ENCODE measurements at regions not wholly inside any gene's neighbourhood (a gene's known extent, or its start where the extent isn't known, plus 50 kb on each side); places are given as distances from the start of the nearest gene placed in this dataset.
"Not testable (repeated sequence)": the region's sequence is repeated elsewhere in the genome, so short reads cannot be mapped to it uniquely, and the experiment has no call there.

DNA sequence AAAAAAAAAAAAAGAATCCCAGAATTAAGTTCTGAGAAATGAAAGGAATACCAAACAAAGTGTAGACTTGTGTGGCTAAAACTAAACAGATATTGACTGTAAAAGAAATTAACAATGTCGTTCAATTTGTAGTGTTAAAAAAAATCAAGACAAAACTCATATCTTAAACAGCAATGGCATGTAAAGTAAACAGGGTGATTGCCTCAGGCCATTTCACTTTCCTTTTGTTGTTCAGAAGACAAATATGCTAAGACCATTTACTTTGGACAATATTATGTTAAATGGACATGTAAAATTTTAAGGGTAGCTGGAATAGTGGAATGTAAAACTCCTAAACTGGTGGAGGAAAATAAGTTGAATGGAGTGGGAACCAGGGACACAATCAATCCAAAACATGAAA lies 139.1 kb downstream of the RTP4 start:
- ATAC-seq = no peak
- Mint-ChIP-seq H3K27ac (no peak overlapping the region), H3K9me3 (ENCODE audit: low read depth) (peaks cover 2% of the 10 kb centered on the region), H3K36me3 (ENCODE audit: low read depth) (no peaks in the 10 kb centered on the region), H3K4me1 (no peaks in the 10 kb centered on the region), H3K4me3 (no peak overlapping the region), H3K27me3 (peaks cover 11% of the 10 kb centered on the region)
- DNase-seq = no peak
- intact Hi-C loops (cut with DNase I, micrococcal nuclease) = no loop called here
- POLR2A ChIA-PET = no interaction called here
- CTCF ChIA-PET = no interaction called here

GRCh38 chr3:187504435-187504834 lies 136.2 kb downstream of the RTP4 start:
- ATAC-seq (no peak), DNase-seq (no peak)
- Mint-ChIP-seq H3K27me3 (peaks cover 15% of the 10 kb centered on the region), H3K4me3 (no peak overlapping the region), H3K27ac (no peak overlapping the region), H3K36me3 (ENCODE audit: low read depth) (no peaks in the 10 kb centered on the region), H3K9me3 (ENCODE audit: low read depth) (no peaks in the 10 kb centered on the region), H3K4me1 (no peaks in the 10 kb centered on the region)
- ChIA-PET POLR2A (no interaction called here), CTCF (no interaction called here)
- intact Hi-C loops (cut with DNase I, micrococcal nuclease) = loop anchor here in 1 of 2 experiments (5.0 kb wide), 1 partner anchor 187 kb away; no protein-coding TSS in a partner anchor

DNA sequence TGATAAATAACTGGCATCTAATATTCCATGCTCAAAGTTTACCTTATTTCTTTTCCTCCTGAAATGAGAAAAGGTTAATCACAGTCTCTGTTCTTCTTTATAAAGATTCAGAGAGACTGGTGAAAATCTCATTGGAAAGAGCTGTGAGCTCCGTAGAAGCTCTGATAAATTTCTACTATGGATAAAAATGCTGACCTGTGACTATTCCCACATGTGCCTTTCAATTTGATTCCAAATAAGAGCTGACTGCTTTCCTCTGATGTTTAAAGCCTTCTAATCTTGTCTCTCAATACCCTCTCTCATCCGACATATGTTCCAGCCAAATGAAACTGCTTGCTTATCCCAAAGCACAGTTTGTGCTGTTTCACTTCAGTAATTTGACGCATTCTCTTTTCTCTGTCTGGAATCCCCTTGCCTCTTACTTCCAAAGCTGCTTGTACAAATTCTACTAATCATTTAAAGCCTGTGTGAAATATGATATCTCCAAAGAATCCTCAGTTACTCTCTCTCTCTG lies 130.1 kb downstream of the RTP4 start:
- H3K4me1 Mint-ChIP-seq = no peaks in the 10 kb centered on the region
- H3K27ac Mint-ChIP-seq = no peak overlapping the region
- no peak overlapping the region for H3K4me3 Mint-ChIP-seq
- H3K36me3 Mint-ChIP-seq (ENCODE audit: low read depth) = no peaks in the 10 kb centered on the region
- ATAC-seq (no peak), DNase-seq (no peak)
- ChIA-PET POLR2A (interaction anchor here (0.6 kb wide), 1 partner anchor 47 kb away, joined by 3 read pairs; no protein-coding TSS in a partner anchor), CTCF (no interaction called here)
- intact Hi-C loops (cut with DNase I, micrococcal nuclease) = no loop called here
- peaks cover 26% of the 10 kb centered on the region for H3K27me3 Mint-ChIP-seq
- no peaks in the 10 kb centered on the region for H3K9me3 Mint-ChIP-seq (ENCODE audit: low read depth)

DNA sequence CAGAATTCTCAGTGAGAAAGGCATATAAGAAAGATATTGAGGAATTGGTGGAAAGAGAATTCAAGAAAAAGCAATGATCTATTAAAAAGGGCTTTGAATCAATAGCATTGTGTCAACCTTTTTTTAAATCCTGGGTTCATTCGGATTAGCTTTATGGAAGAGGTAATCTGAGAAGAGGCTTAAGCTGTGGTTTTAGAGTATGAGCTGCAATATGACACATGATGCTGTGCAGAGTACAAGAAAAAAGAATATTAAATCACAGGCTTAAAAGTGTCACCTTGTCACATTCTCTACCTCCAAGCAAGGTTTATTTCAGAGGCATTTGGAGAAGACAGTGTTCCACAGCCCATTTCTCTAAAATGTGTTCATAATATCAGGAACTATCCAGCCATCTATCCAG lies 128.9 kb downstream of the RTP4 start:
- Mint-ChIP-seq H3K4me3 (no peak overlapping the region), H3K4me1 (no peaks in the 10 kb centered on the region), H3K27me3 (peaks cover 31% of the 10 kb centered on the region), H3K27ac (no peak overlapping the region), H3K9me3 (ENCODE audit: low read depth) (no peaks in the 10 kb centered on the region), H3K36me3 (ENCODE audit: low read depth) (no peaks in the 10 kb centered on the region)
- intact Hi-C loops (cut with DNase I, micrococcal nuclease) = no loop called here
- CTCF ChIA-PET = interaction anchor here (0.6 kb wide), 1 partner anchor 119 kb away, joined by 3 read pairs; no protein-coding TSS in a partner anchor
- ATAC-seq = no peak
- no peak for DNase-seq
- POLR2A ChIA-PET = interaction anchor here (0.7 kb wide), 1 partner anchor 74 kb away, joined by 3 read pairs; no protein-coding TSS in a partner anchor

DNA sequence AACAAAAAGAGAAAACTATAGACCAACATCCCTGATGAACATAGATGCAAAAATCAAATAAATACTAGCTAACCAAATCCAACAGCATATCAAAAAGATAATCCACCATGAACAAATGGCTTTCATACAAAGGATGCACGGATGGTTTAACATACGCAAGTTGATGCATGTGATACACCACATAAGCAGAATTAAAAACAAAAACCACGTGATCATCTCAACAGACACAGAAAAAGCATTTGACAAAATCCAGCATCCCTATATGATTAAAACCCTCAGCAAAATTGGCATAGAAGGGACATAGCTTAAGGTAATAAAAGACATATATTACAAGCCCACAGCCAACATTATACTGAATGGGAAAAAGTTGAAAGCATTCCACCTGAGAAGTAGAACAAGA lies 125.9 kb downstream of the RTP4 start:
- H3K36me3 Mint-ChIP-seq (ENCODE audit: low read depth); H3K27ac Mint-ChIP-seq; intact Hi-C loops (cut with DNase I, micrococcal nuclease); H3K4me1 Mint-ChIP-seq; H3K9me3 Mint-ChIP-seq (ENCODE audit: low read depth); ATAC-seq; DNase-seq; H3K4me3 Mint-ChIP-seq: not testable (repeated sequence)
- CTCF ChIA-PET = interaction anchor here (0.6 kb wide), 1 partner anchor 121 kb away, joined by 3 read pairs; no protein-coding TSS in a partner anchor
- peaks cover 26% of the 10 kb centered on the region for H3K27me3 Mint-ChIP-seq
- POLR2A ChIA-PET = interaction anchor here (0.6 kb wide), 1 partner anchor 215 kb away, joined by 3 read pairs; no protein-coding TSS in a partner anchor

- no peaks in the 10 kb centered on the region for H3K4me1 Mint-ChIP-seq
- no peaks in the 10 kb centered on the region for H3K36me3 Mint-ChIP-seq (ENCODE audit: low read depth)
- DNase-seq (no peak), ATAC-seq (no peak)
- peaks cover 26% of the 10 kb centered on the region for H3K27me3 Mint-ChIP-seq
- CTCF ChIA-PET = interaction anchor here (0.6 to 0.9 kb wide), 3 partner anchors 106 to 1219 kb away, joined by 3 read pairs; no protein-coding TSS in a partner anchor
- intact Hi-C loops (cut with DNase I, micrococcal nuclease) = no loop called here
- POLR2A ChIA-PET = no interaction called here
- no peak overlapping the region for H3K4me3 Mint-ChIP-seq
- H3K27ac Mint-ChIP-seq = no peak overlapping the region
- no peaks in the 10 kb centered on the region for H3K9me3 Mint-ChIP-seq (ENCODE audit: low read depth)
Measured at GRCh38 chr3:187491371-187491770, 123.2 kb downstream of the RTP4 start.

- POLR2A ChIA-PET = no interaction called here
Measured at GRCh38 chr3:187490366-187490765, 122.2 kb downstream of the RTP4 start.

DNA sequence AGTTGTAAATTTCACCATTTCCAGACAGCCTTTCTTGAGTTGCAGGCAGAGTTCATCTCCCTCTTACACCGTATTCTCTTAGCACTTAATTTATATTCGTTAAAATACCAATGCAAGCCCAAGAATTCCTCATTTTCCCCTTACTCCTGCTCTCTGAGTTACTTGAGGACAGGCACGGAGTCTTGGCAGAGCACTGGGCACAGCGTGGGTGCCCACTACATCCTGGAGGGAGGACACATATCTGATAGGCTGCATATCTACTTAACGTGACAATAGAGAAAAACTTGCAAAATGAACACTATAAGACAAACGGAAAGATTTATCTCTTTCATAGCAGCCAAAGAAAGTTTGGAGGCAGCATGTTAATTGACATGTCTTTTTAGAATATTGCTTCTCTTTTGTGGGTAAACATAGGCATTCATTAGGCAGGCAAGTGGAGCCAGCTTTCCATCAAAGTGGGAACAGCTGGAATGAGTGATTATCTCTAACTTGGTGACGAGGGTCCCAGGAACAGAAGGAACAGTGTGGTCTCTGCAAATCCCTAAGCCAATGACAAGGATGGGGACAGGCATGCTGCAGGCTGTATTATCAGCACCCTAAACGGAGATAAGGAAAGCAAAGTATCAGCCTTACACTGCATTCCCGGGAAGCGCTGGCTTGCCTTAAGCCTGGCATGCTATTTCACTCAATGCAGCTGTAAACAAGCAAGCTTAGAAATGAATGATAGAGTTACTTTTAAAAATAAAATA lies 116.5 kb downstream of the RTP4 start:
- Mint-ChIP-seq H3K9me3 (ENCODE audit: low read depth) (no peaks in the 10 kb centered on the region), H3K36me3 (ENCODE audit: low read depth) (no peaks in the 10 kb centered on the region), H3K4me3 (no peak overlapping the region), H3K27me3 (peaks cover 31% of the 10 kb centered on the region), H3K27ac (no peak overlapping the region), H3K4me1 (no peaks in the 10 kb centered on the region)
- POLR2A ChIA-PET = no interaction called here
- CTCF ChIA-PET = interaction anchor here (0.7 kb wide), 2 partner anchors 564 to 1701 kb away, joined by 3 read pairs; no protein-coding TSS in a partner anchor
- ATAC-seq (no peak), DNase-seq (no peak)
- intact Hi-C loops (cut with DNase I, micrococcal nuclease) = no loop called here

More at GRCh38 chr3:187490366-187490765, 122.2 kb downstream of the RTP4 start:
- ATAC-seq (no peak), DNase-seq (no peak)
- CTCF ChIA-PET = interaction anchor here (0.9 kb wide), 1 partner anchor 172 kb away, joined by 3 read pairs; no protein-coding TSS in a partner anchor
- Mint-ChIP-seq H3K27me3 (peaks cover 28% of the 10 kb centered on the region), H3K36me3 (ENCODE audit: low read depth) (no peaks in the 10 kb centered on the region), H3K4me1 (no peaks in the 10 kb centered on the region), H3K4me3 (no peak overlapping the region), H3K27ac (no peak overlapping the region), H3K9me3 (ENCODE audit: low read depth) (no peaks in the 10 kb centered on the region)
- intact Hi-C loops (cut with DNase I, micrococcal nuclease) = no loop called here

- Mint-ChIP-seq H3K9me3 (ENCODE audit: low read depth) (no peaks in the 10 kb centered on the region), H3K4me1 (no peaks in the 10 kb centered on the region), H3K27me3 (peaks cover 23% of the 10 kb centered on the region), H3K36me3 (ENCODE audit: low read depth) (no peaks in the 10 kb centered on the region), H3K27ac (no peak overlapping the region), H3K4me3 (no peak overlapping the region)
- ChIA-PET POLR2A (no interaction called here), CTCF (no interaction called here)
- DNase-seq (no peak), ATAC-seq (no peak)
- intact Hi-C loops (cut with DNase I, micrococcal nuclease) = no loop called here
Measured at GRCh38 chr3:187481426-187481825, 113.2 kb downstream of the RTP4 start.

DNA sequence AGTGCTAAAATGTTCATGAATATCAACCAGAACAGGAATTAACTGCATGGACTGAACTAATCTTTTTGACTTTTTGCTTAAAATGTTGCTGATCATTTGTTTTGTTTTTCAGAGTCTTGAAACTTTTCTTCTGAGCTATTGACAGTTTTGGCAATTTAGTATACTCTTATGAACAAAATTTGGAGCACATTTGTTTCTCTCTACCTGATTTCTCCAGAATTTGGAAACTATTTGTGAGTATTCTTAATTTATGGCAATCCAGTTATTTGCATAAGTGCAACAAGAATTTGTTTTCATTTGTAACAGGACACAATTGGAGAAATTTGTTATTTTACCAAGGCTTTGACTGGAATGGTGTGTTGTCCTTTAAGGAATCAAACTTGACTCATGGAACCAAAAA lies 107.4 kb downstream of the RTP4 start:
- POLR2A ChIA-PET; ATAC-seq; H3K27ac Mint-ChIP-seq; CTCF ChIA-PET; H3K36me3 Mint-ChIP-seq (ENCODE audit: low read depth); H3K9me3 Mint-ChIP-seq (ENCODE audit: low read depth); H3K27me3 Mint-ChIP-seq; DNase-seq; H3K4me1 Mint-ChIP-seq; intact Hi-C loops (cut with DNase I, micrococcal nuclease); H3K4me3 Mint-ChIP-seq: not testable (repeated sequence)

- no peak overlapping the region for H3K27ac Mint-ChIP-seq
- no peaks in the 10 kb centered on the region for H3K4me1 Mint-ChIP-seq
- DNase-seq (no peak), ATAC-seq (no peak)
- peaks cover 11% of the 10 kb centered on the region for H3K27me3 Mint-ChIP-seq
- peaks cover 3% of the 10 kb centered on the region for H3K36me3 Mint-ChIP-seq (ENCODE audit: low read depth)
- no peak overlapping the region for H3K4me3 Mint-ChIP-seq
- peaks cover 7% of the 10 kb centered on the region for H3K9me3 Mint-ChIP-seq (ENCODE audit: low read depth)
- POLR2A ChIA-PET = no interaction called here
- CTCF ChIA-PET = no interaction called here
- intact Hi-C loops (cut with DNase I, micrococcal nuclease) = no loop called here
Measured at GRCh38 chr3:187473778-187474406, 105.7 kb downstream of the RTP4 start.

DNA sequence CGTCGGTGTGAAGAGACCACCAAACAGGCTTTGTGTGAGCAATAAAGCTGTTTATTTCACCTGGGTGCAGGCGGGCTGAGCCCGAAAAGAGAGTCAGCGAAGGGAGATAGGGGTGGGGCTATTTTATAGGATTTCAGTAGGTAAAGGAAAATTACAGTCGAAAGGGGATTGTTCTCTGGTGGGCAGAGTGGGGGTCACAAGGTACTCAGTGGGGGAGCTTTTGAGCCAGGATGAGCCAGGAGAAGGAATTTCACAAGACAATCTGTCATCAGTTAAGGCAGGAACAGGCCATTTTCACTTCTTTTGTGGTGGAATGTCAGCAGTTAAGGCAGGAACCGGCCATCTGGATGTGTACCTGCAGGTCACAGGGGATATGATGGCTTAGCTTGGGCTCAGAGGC lies 98.1 kb downstream of the RTP4 start:
- peaks cover 28% of the 10 kb centered on the region for H3K27me3 Mint-ChIP-seq
- intact Hi-C loops (cut with DNase I, micrococcal nuclease); CTCF ChIA-PET; H3K4me3 Mint-ChIP-seq; H3K9me3 Mint-ChIP-seq (ENCODE audit: low read depth); H3K27ac Mint-ChIP-seq; H3K36me3 Mint-ChIP-seq (ENCODE audit: low read depth); DNase-seq; H3K4me1 Mint-ChIP-seq; ATAC-seq: not testable (repeated sequence)
- POLR2A ChIA-PET = interaction anchor here (0.5 kb wide), 1 partner anchor 258 kb away, joined by 3 read pairs; no protein-coding TSS in a partner anchor

Measured in activated CD4-positive, alpha-beta T cell treated with anti-CD3 and anti-CD28 coated beads for 36 hours (primary cell).